ENCODE measurements at regions not wholly inside any gene's neighbourhood (a gene's known extent, or its start where the extent isn't known, plus 50 kb on each side); places are given as distances from the start of the nearest gene placed in this dataset.

- H3K9me3 ChIP-seq: peaks cover 0 to 8% (median 0%) of the 10 kb centered on the region in 12 donors
- no peak for TF ChIP-seq POLR2A (IDR thresholded peaks at IDR 0.05)
- TF ChIP-seq CTCF (IDR thresholded peaks at IDR 0.05): no peak
- no peaks in the 10 kb centered on the region for H3K36me3 ChIP-seq
- intact Hi-C loops (cut with DNase I): loop anchor here in 1 of 10 donors (10.0 kb wide), 1 partner anchor 64 kb away; no protein-coding TSS in a partner anchor
- DNase-seq (no peak), ATAC-seq (no peak)
- no peak overlapping the region for H3K4me3 ChIP-seq
- WGBS, 4 donors: 81 to 93% (median 86%) methylated on average over 1 of the region's 1 CpG
- H3K27ac ChIP-seq: no peak overlapping the region
- H3K27me3 ChIP-seq: no peaks in the 10 kb centered on the region
- H3K4me1 ChIP-seq: no peaks in the 10 kb centered on the region
These were observed 162.2 kb upstream of the TOM1L1 start for GRCh38 chr17:54738496-54738895.

- H3K9me3 ChIP-seq: peaks cover 0 to 33% (median 9%) of the 10 kb centered on the region in 12 donors
- no peaks in the 10 kb centered on the region for H3K4me1 ChIP-seq
- no peak for ATAC-seq
- TF ChIP-seq POLR2A (IDR thresholded peaks at IDR 0.05) (no peak), CTCF (IDR thresholded peaks at IDR 0.05) (no peak)
- H3K36me3 ChIP-seq: no peaks in the 10 kb centered on the region
- 68 to 81% (median 77%) methylated on average over 1 of the region's 1 CpG for WGBS, 4 donors
- no peak overlapping the region for H3K27ac ChIP-seq
- DNase-seq: no peak
- H3K27me3 ChIP-seq: no peaks in the 10 kb centered on the region
- intact Hi-C loops (cut with DNase I): no loop called here
- no peak overlapping the region for H3K4me3 ChIP-seq
These were observed 155.9 kb upstream of the TOM1L1 start for GRCh38 chr17:54744750-54745149.

- no peak for ATAC-seq
- no peaks in the 10 kb centered on the region for H3K4me1 ChIP-seq
- no peak for TF ChIP-seq CTCF (IDR thresholded peaks at IDR 0.05)
- TF ChIP-seq POLR2A (IDR thresholded peaks at IDR 0.05): no peak
- peaks cover 0 to 33% (median 9%) of the 10 kb centered on the region in 12 donors for H3K9me3 ChIP-seq
- no peak overlapping the region for H3K27ac ChIP-seq
- H3K36me3 ChIP-seq: no peaks in the 10 kb centered on the region
- intact Hi-C loops (cut with DNase I): no loop called here
- DNase-seq: no peak
- no peaks in the 10 kb centered on the region for H3K27me3 ChIP-seq
- no peak overlapping the region for H3K4me3 ChIP-seq
These were observed 155.4 kb upstream of the TOM1L1 start for GRCh38 chr17:54745239-54745638.

- intact Hi-C loops (cut with DNase I): no loop called here
- no peak overlapping the region for H3K4me3 ChIP-seq
- H3K36me3 ChIP-seq: no peaks in the 10 kb centered on the region
- no peak for DNase-seq
- TF ChIP-seq POLR2A (IDR thresholded peaks at IDR 0.05) (no peak), CTCF (IDR thresholded peaks at IDR 0.05) (no peak)
- no peak for ATAC-seq
- H3K27ac ChIP-seq: no peak overlapping the region
- peaks cover 0 to 33% (median 9%) of the 10 kb centered on the region in 12 donors for H3K9me3 ChIP-seq
- H3K27me3 ChIP-seq: no peaks in the 10 kb centered on the region
- 66 to 76% (median 69%) methylated on average over 5 of the region's 5 CpGs for WGBS, 4 donors
- H3K4me1 ChIP-seq: no peaks in the 10 kb centered on the region
These were observed 154.8 kb upstream of the TOM1L1 start for GRCh38 chr17:54745862-54746261.

All from heart left ventricle (tissue), 16 donors.